DMS 273 treated with DMSO at 0.1 percent for 48 hours (cell line): ENCODE measurements at regions not wholly inside any gene's neighbourhood (a gene's known extent, or its start where the extent isn't known, plus 50 kb on each side); places are given as distances from the start of the nearest gene placed in this dataset.

ENCODE experiments used
- DNase-seq: peaks from one replicate; lab custom pipeline; 2025; lab: John Stamatoyannopoulos, UW

DNA sequence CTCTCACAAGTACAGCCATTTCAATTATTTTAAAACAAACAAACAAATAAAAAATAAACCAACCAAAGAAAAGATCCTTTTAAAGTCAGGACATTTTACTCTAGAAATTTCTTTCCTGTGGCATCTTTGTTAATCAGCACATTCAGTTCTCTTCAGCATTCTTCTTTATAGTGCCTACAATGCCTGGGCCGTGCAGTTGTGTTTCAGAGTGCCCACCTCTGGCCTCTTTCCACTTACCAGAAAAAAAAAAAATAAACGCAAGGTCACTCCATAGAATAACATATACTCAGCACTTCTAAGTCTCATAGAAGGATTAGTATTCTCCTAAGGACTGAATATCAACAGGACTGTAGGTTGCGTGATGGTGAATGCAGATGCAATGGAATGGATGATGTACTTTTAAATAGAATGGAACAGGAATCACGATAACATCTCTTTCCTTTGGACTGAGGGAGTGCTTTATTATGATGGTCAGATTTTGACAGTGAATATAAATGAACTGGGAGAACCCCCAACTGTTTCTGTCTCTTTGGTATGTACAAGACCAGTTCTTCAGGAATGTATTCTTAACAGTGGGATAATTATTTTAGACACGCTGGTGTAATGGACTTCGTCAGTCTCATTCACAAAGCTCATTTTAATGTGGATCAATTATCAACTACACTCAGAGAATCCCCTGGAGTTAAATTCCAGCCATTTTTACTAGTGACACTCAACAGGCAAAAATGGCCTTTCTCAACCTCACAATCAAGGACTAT is 125.0 kb upstream of the NBEA start:
- no peak for DNase-seq

DNA sequence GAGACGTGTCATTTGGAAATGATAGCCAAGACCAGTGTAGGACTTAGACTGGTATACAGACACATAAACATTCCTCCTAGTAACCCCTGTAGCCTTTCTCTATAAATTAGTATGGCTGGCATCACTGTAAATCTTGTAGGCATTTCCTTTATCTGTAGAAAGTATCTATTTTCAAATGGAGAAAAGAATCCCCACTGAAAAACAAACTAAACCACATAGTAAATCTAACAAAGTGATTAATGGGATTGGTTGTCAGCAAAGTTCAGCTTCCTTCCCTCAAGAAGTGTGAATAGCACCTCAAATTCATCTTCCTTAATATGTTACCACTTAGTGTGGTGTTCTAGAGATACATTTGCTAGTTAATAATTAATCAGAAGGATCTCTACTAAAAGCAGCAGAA is 119.4 kb upstream of the NBEA start:
- no peak for DNase-seq

DNA sequence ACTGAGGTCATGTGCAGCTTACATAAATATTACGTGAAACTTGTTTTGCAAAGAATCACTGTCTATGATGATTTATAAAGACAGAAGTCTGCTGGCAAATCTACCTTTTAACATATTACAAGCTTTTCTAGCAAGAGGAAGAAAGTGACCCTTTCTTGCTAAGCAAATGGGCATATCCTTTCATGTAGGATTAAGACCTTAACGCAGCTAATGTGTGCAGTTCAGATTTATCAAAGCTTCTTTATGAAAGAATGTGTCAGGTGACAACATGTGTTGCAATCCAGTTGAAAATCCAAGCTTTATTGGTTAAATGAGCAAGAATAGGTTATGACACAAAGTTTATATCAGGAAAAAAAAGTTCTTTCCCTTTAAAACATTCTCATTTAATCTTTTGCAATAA is 115.6 kb upstream of the NBEA start:
- no peak for DNase-seq

DNA sequence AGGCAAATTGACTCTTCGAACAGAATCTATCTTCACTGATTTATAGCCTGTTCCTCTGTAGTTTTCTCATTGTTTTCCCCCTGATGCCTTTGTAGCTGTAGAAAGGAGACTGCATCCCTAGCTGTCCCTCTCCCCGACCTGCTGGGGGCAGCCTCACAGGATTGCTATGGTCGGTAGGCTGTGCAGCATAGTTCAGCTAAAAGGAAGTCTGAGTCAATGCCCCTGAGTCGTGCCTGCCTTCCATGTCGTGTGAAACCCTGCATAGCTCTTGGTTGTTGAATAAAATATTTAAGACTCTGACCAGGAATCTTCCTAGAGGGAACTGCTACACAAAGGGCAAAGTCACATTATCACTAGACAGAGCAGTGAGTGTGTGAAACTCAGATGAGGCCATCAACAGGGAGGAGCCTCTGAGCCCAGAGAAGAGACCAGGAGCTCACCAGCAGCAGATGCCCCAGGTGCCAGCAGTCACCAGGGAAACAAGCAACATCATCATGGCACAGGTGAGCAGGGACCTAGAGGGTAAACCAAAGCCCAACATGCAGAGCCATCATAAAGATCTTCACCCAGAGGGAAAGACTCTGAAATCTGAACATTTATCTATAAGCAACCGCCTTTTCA is 108.4 kb upstream of the NBEA start:
- DNase-seq, result no peak

DNA sequence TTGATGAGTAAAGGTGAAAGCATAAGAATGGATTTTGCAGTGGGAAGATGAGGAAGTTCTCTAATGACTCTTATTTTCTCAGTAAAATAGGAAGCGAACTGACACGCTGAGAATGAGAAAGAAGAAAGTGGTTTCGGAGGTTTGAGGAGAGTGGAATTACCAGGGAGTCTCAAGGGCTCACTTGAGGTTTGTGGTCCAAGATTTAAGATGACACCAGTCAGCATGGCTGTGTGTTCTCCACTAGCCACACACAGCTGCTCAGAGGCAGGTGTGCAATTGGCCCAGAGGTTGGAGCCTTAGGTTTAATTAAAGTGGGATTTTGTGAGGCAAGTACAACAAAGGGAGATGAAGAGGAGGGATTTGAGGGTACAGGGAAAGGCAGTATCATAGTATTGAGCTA is 99.6 kb upstream of the NBEA start:
- no peak for DNase-seq

DNA sequence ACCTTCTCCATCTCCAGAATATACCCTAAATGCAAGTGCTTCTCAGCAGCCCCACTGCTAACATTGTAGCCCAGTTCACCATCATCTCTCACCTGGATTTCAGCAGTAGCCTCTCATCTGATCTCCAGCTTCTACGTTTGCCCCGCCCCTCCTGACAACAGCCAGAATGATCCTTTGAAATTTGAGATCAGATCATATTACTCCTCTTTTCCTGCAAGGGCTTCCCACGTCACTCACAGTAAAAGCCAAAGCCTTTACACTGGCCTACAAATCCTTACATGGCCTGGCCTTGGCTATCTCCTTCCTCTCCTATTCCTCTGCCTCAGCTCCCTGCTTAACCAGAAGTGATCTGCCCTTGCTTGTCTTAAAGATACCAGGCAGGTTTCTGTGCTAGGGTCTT is 94.3 kb upstream of the NBEA start:
- DNase-seq, result no peak

DNA sequence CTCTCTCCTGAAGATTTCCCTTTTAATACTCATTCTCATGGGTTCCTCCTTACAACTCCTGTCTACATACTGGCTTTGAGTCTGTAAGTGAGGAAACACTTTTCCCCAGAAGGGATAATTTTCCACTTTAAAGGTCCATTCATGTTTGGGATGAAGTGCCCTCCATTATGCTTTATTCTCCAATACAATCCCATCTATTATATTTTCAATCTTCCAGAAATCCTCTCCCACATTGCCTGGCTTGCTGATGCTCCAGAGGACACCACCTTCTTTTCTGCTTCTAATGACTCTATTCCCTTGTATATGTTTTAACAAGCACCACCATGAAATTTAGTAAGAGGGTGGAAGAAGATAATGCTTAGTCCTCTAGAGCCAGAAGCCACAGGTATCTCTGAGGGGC is 92.7 kb upstream of the NBEA start:
- no peak for DNase-seq

DNA sequence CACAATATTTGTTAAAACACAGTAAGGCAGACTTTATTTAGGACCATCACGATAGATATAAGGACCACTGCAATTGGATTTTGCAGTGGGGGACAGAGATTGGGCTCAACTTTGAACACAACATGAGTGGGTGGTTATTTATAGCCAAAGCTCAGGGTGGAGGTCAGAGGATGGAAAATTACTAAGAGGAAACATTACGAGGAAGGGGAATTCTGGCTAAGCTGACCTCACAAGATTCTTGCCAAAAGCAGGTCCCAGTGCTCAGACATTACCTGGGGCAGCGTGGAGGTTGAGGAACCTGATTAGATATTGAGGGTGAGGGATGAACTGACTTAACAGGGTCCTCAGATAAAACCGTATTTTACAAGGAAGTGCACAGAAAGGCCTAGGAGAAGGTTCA is 88.9 kb upstream of the NBEA start:
- DNase-seq, result no peak

DNA sequence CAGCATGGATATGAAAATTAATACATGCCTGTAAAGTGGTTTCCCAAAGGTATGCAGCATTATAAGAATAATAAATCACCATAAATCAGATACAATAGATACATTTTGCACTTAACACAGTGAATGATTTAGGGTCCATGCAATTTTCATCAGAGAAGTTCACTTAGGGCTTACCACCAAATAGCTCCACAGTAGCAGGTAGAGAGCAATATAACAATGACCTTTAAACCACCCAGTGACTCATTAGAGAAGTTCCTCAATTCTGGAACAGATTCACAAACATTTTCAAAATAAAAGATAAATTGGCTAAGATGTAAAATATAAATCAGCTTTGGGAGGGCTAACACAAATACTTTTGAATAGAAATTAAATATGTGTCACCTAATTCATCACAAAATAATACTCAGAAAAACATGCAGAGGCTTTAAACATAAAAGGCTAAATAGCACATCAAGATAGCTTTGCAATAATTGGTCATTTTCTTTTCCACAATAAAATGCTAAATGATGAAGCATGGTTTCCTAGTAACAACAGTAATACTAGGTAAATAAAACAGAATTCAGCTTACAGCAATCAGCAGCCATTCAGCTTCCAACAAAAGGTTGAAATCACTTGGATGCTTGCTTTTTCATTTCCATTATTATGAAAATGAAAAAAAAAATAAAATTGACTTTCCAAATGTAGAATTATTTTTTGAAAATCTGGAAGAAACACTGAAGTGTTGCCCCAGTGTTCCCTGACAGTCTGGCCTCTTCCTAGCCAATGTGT is 84.3 kb upstream of the NBEA start:
- DNase-seq, result no peak

DNA sequence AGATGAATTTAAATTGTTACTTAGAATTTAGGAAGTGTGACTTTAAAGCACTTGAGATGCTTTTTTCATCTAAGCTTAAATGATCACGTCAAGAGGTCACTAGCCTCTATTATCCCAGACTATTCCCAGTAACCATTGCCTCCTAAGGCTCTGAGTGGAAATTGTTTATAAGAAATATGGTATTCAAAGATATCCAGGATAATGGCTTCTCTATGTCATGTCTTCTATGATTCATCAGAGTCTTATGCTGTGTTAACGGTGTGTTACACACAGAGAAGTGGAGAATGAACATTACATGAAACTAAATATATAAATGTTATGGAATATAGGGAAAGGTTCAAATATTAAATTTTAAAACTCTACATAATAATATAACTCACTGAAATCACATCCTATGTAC is 79.8 kb upstream of the NBEA start:
- DNase-seq, result no peak

DNA sequence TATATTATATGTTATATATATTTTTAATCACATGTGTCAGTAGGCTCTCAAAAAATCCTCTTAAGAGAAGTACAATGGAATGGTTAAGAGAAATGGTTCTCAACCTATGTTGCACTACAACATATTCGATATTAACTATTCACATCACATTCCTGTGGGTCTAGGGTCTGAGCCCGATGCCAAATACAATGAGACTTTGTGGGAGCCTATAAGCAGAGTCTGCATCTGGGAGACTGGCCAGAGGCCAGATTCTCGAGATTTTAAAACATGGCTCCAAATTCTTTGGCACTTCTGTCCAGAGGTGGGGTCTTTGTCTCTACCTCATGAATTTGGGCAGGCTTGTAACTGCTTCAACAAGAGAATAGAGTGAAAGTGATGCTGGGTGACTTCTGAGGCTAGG is 79.4 kb upstream of the NBEA start:
- no peak for DNase-seq

DNA sequence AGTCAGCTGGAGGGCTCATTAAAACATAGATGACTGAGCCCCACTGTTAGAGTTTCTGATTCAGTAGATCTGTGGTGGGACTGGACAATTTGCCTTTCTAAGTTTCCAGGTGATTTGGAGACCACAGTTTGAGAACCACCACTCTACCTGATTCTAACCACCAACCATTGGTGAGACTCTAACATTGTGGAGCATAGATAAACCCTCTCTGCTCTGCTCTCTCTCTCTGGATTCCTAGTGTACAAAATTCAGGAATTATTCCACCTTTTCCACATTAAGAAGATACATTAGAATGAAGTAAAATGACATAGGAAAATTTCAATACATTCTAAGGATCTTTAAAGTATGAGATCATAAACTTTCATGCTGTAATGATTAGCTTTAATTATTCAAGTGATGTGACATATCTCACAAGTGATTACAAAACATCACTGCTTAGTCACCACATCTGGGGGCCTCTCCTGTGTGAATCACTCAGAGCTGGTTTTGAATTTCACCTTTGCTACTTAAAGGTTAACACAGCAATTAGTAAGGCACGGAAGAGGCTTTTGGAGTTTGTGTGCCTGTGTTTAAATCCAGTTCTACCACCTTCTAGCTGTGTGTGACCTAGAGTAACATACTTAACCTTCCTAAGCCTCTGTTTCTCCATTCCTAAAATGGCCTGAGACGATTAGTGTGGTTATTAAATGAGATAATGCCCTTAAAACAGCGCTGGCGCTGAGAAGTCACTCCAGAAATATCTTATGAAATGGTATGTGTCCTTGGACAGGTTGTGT is 78.5 kb upstream of the NBEA start:
- DNase-seq, result no peak

DNA sequence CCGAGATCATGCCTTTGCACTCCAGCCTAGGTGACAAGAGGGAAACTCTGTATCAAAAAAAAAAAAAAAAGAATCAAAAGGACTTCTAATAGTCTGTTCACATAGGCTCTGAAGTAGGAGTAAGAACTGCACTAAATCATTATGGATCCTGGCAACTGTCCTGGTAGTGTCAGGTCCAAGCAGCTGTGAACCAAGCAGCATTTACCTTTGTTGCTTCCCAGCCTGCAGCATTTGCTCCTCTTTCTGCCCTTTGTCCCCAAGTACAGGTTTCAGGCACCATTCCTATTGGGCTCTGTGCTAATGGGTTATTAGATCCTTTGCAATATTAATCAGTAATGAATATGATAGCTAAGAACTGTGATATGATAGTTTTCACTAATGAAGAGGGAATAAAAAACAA is 77.4 kb upstream of the NBEA start:
- DNase-seq, result no peak

DNA sequence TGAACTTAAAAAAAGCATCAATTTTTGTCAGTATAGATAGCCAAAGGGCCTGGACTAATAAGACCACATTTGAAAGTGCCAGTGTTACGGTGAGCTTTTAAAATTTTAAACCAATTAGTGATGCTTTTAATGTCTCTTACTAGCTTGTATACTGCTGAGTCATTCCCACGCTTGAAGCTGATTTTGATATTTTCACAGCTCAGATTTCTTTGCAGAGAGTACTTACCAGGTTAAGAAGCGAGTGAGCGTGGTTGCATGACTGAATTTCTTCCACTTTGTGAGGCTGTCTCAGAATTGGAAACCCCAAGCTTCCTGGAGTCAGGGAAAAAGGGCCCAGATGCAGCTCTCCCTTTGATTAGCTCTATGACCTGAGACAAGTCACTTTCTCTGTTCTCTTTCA is 74.5 kb upstream of the NBEA start:
- DNase-seq, result no peak

DNA sequence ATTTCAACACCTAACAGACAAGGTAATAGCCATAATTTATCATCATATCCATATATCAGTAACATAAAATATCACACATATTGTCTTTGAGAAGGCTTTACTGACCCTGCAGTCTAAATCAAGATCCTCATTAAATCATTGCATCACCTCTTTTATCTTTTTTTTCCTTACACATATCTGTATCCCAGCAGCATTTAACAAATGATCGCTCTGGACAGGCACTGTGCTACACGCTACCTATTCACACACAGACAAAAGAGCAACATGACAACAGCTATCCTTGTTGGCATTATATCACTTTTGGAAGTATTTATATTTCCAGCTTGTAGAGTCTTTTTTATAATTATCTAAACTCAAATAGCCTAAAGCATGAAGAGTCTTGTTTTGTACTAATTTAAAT is 73.3 kb upstream of the NBEA start:
- no peak for DNase-seq

DNA sequence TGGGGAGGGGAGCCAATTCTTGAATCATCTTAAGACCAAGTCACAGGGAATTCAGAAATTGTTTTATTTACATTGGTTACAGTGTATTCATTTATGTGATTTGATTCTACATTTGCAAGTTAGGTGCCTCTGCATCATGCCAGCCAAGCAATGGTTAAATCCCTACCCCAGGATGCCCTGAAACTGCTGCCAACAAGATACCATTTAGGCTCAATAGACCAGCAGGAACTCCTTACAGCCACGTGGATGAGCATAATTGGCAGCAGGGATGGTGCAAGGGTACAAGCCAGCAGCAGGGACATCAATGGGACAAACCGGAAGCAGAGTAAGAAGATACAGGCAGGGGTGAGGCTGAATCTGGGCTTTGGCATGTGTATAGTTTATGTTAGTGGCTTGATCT is 72.4 kb upstream of the NBEA start:
- DNase-seq, result no peak

DNA sequence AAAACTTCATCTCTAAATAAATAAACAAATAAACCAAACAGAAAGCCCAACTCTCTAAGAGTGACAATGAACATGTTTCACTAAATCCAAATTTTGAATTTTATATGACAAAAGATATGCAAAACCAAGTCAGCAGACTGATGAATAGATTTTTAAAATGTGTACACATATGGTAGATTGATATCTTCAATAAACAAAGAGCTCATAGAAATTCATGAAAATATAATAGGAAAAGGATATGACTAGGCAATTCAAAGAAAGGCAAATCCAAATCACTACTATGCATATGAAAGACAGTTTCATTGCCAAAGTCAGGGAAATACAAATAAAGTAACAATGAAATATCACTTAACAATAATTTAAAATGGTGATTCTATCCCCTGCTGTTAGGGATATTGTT is 63.7 kb upstream of the NBEA start:
- DNase-seq, result no peak

DNA sequence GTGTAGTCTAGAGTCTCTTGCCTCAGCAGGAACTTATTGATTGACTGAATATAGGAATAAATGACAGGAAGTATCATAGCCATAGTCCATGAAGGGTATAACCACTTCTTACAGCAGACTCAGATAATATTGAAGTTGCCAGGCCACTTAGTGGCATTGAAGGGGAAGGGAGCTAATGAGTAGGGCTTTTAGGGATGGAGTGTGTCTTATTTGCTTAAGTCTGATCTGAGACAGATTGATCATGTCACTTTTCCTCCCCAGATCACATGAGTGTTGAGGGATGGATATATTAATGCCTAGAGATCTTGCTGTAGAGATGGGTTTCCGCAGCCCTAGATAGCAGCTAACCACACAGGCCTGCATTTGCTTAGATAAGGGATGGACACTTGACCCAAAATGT is 62.2 kb upstream of the NBEA start:
- DNase-seq, result no peak

DNA sequence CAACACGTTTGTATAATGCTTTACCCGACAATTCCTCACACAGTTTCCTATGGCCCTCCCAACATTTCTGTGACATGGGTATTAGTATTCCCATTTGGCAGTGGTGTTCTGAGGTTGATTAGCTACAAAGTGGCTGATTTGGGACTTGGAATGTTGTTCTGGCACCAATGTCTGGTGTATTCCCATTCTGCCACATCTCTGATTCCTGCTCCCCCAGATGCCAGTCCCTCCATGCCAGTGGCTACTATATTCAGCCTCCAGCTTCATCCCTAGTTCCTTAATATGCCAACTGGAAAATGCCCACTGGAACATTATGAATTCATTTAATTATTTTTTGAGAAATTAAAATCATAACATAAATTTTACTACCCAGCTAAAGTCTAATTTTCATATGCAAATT is 60.6 kb upstream of the NBEA start:
- no peak for DNase-seq

DNA sequence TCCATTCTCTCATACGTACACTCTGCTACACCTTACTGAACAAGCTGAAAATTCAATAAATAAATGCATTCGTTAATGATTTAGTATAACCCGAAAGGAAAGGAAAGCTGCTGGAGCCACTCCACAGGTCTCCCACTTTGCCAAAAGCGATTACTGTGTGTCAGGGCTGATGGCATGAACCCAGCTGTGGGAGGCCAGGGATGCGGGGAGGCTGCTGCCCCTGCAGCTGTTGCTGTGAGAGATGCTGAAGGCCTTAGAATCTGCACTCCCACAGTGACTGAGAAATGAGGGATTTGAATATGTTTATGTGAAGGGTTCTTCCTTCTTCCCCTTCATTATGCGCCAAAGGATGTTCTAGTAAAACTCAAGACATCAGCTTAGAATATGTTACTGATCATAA is 58.7 kb upstream of the NBEA start:
- DNase-seq, result no peak

DNA sequence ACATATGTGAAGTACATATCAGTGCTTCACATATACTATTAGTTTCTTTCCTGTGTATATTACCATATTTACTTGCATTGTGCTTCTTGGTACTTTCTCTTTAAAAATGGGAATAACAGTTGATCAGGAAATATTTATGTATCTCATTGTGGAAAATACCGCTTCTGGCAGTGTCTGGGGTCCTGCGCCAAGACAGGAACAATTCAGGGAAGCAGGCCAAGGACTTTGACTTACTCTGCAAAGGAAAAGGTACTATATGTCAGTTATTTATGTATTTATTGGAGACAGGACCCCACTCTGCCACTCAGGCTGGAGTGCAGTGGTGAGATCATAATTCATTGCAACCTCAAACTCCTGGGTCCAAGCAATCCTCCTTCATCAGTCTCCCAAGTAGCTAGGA is 57.7 kb upstream of the NBEA start:
- no peak for DNase-seq

DNA sequence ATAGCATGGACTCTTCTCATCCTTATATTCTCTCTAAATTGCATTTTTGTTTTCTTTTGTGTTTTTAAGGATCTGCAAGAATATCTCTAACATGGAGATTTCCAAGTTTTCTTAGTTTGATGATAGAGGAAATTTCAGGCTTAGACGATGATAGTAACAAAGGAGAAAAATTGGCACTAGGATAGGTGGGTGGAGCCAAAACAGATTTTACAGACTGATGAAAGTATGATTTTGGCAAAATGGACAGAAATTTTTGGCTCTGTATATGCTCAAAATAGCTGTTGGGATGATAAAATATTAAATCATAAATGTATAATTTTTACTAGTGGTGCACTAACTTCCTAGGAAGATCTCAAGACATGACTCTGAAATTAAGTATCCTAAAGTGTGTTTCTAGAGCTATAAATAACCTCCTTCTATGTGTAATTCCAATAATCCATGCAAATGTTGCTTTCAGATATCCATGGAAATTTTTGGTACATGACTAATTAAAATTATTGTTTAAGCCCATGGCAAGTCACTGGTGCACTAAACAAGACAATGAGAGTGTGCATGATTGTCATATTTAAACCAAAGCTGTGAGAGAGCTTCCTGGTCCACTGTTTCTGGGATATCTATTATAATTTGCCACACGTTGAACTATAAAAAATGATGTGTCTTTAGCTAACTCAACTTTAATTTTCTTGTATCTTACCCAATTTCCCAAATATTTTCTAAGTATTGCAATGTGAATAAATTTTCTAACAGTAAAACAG is 55.8 kb upstream of the NBEA start:
- no peak for DNase-seq
